Right lobe of liver (tissue), 6 donors: ENCODE measurements at regions not wholly inside any gene's neighbourhood (a gene's known extent, or its start where the extent isn't known, plus 50 kb on each side); places are given as distances from the start of the nearest gene placed in this dataset.
"Not testable (repeated sequence)": the region's sequence is repeated elsewhere in the genome, so short reads cannot be mapped to it uniquely, and the experiment has no call there.

Source experiments
- ATAC-seq, 4 donors: fragments of 200-7000 bp; cut with Tn5 transposase; one replicate each; pipeline ENCODE4 v1.9.1; 2020; ENCODE audit warnings: mild to moderate bottlenecking in 4 of 4, moderate library complexity in 4 of 4
- DNase-seq, 3 donors: peaks; one replicate each; pipeline ENCODE4 v3.0.0-alpha.2; 2020
- H3K27ac ChIP-seq, 3 donors: fragments of 200-600 bp; one replicate each; pipeline ENCODE4 v1.8.0; 2022
- H3K27me3 ChIP-seq, 2 donors: fragments of 200-600 bp; one replicate each; pipeline ENCODE4 v1.8.0; 2022
- H3K36me3 ChIP-seq, 4 donors: fragments of 200-600 bp; sonication (generic) in 1 of 4; one replicate each; pipeline versions ENCODE4 v1.5.1 to v1.8.0; 2017 to 2022; ENCODE audit warnings: control low read depth in 1 of 4
- H3K4me1 ChIP-seq, 4 donors: fragments of 200-600 bp; sonication (generic) in 1 of 4; one replicate each; pipeline versions ENCODE4 v1.5.1 to v1.8.0; 2017 to 2022; ENCODE audit warnings: control low read depth in 1 of 4
- H3K4me3 ChIP-seq, 3 donors: fragments of 200-600 bp; one replicate each; pipeline ENCODE4 v1.8.0; 2022
- H3K9me3 ChIP-seq, 4 donors: fragments of 200-600 bp; sonication (generic) in 1 of 4; one replicate each; pipeline versions ENCODE4 v1.5.1 to v1.8.0; 2017 to 2022; ENCODE audit warnings: control low read depth in 1 of 4
- CTCF ChIP-seq, 4 donors: fragments of 200-600 bp in 3 of 4; fragments of 450-650 bp in 1 of 4; IDR thresholded peaks; one replicate each; pipeline versions ENCODE4 v1.5.1 to v1.8.0; 2016 to 2022; ENCODE audit warnings: antibody characterized with exemption in 4 of 4, mild to moderate bottlenecking in 2 of 4
- POLR2A ChIP-seq: fragments of 450-650 bp; IDR thresholded peaks from one replicate; pipeline ENCODE4 v1.6.1; 2017; ENCODE audit warnings: antibody characterized with exemption, mild to moderate bottlenecking
- WGBS: methylation state at CpG from one replicate; pipeline ENCODE4 v1.1.6; 2018; ENCODE audit warnings: low coverage, low lambda C conversion rate; ENCODE audit not compliant: insufficient coverage; ENCODE audit errors: missing lambda C conversion rate; 5-methylcytosine and 5-hydroxymethylcytosine counted together
- intact Hi-C, 2 donors: fragments of 100-400 bp; cut with DNase I; formaldehyde crosslinking; loops; one replicate each; pipeline versions ENCODE4 v1.11.2 to v1.14.1; 2022
- donor health status: DM: no; HTN: yes; CAD: no.
- donor health status: DM: no; HTN: no; CAD: no.
- donor health status: DM: no; HTN: no; CAD: no.
- donor health status: DM: no; HTN: yes; CAD: no.
- donor health status: DM: no; HTN: yes; CAD: no.

GRCh38 chr19:30942636-30943035, 406.6 kb downstream of the TSHZ3 start:
- no peaks in the 10 kb centered on the region for H3K4me1 ChIP-seq
- H3K9me3 ChIP-seq, result no peaks in the 10 kb centered on the region
- no peak for ATAC-seq
- no peak overlapping the region for H3K4me3 ChIP-seq
- H3K36me3 ChIP-seq, result no peaks in the 10 kb centered on the region
- TF ChIP-seq CTCF (IDR thresholded peaks at IDR 0.05) (no peak), POLR2A (no peak)
- H3K27me3 ChIP-seq, result no peaks in the 10 kb centered on the region
- WGBS, result 19% methylated on average over 3 of the region's 3 CpGs
- H3K27ac ChIP-seq, result no peak overlapping the region
- no peak for DNase-seq
- intact Hi-C loops, result no loop called here

- Histone ChIP-seq H3K27me3 (no peaks in the 10 kb centered on the region), H3K36me3 (no peaks in the 10 kb centered on the region), H3K9me3 (no peaks in the 10 kb centered on the region), H3K4me3 (no peak overlapping the region), H3K27ac (no peak overlapping the region), H3K4me1 (no peaks in the 10 kb centered on the region)
- 60% methylated on average over 1 of the region's 3 CpGs for WGBS
- intact Hi-C loops, result no loop called here
- DNase-seq (no peak), ATAC-seq (no peak)
- TF ChIP-seq CTCF (IDR thresholded peaks at IDR 0.05) (no peak), POLR2A (no peak)
Observed at GRCh38 chr19:30941591-30941990, 407.6 kb downstream of the TSHZ3 start.

- Histone ChIP-seq H3K27me3 (no peaks in the 10 kb centered on the region), H3K36me3 (no peaks in the 10 kb centered on the region), H3K9me3 (no peaks in the 10 kb centered on the region), H3K4me3 (no peak overlapping the region), H3K4me1 (no peaks in the 10 kb centered on the region), H3K27ac (no peak overlapping the region)
- intact Hi-C loops, result no loop called here
- DNase-seq, result no peak
- 57% methylated on average over 5 of the region's 5 CpGs for WGBS
- no peak for ATAC-seq
- TF ChIP-seq POLR2A (no peak), CTCF (IDR thresholded peaks at IDR 0.05) (no peak)
Observed at GRCh38 chr19:30936276-30936675, 413.0 kb downstream of the TSHZ3 start.

- H3K36me3 ChIP-seq, result no peaks in the 10 kb centered on the region
- H3K27me3 ChIP-seq, result no peaks in the 10 kb centered on the region
- ATAC-seq (no peak), DNase-seq (no peak)
- H3K27ac ChIP-seq, result no peak overlapping the region
- no peak overlapping the region for H3K4me3 ChIP-seq
- intact Hi-C loops, result no loop called here
- WGBS, result 18% methylated on average over 3 of the region's 4 CpGs
- TF ChIP-seq CTCF (IDR thresholded peaks at IDR 0.05) (no peak), POLR2A (no peak)
- H3K4me1 ChIP-seq, result no peaks in the 10 kb centered on the region
- H3K9me3 ChIP-seq, result no peaks in the 10 kb centered on the region
Observed at GRCh38 chr19:30935146-30935545, 414.1 kb downstream of the TSHZ3 start.

GRCh38 chr19:30933454-30933853, 415.8 kb downstream of the TSHZ3 start:
- H3K27ac ChIP-seq, H3K9me3 ChIP-seq, H3K4me3 ChIP-seq, H3K36me3 ChIP-seq, H3K27me3 ChIP-seq, ATAC-seq, DNase-seq, H3K4me1 ChIP-seq, intact Hi-C loops: not testable (repeated sequence)
- WGBS, result 81% methylated on average over 3 of the region's 3 CpGs
